ENCODE measurements at regions not wholly inside any gene's neighbourhood (a gene's known extent, or its start where the extent isn't known, plus 50 kb on each side); places are given as distances from the start of the nearest gene placed in this dataset.
"Not testable (repeated sequence)": the region's sequence is repeated elsewhere in the genome, so short reads cannot be mapped to it uniquely, and the experiment has no call there.

DNA sequence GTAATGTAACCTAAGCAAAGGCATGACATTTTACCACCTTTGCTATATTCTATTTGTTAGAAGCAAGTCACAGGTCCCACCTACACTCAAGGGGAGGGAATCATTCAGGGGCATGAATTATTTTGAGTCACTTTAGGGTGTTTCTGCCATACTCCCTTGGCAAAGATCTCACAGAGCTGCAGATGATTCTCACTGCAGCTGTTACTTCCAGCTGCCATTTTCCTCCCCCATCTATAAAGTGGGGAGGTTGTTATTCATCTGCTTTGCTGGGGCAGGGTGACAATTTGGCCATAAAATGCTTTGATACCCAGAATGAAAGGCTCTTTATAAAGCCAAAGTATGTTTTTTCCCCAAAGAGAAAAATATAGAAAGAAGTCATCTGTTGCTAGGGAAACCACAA lies 136.5 kb upstream of the SMIM31 start:
- no peak for DNase-seq

GRCh38 chr4:164617911-164618310 lies 136.0 kb upstream of the SMIM31 start:
- no peak for DNase-seq

- no peak for DNase-seq
Observed at GRCh38 chr4:164621886-164622521, 131.9 kb upstream of the SMIM31 start.

DNA sequence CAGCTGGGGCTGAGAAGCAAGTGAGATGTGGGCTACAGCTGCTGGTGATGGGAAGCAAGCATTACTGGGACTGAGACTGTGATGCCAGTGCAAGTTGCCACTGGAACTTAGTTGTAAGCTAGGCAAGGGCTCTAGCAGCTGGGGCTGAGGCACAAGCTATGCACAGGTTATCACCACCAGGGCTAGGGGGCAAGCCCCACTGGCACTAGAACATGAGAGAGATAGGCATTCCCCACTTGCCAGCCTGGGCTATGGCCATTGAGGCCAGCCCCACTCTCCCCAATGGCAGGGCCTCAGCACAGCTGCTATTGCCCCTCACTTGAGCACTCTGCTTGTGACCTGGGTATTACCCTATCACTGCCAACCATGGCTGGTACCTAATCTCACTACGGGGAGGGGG lies 130.8 kb upstream of the SMIM31 start:
- no peak for DNase-seq

GRCh38 chr4:164639001-164639400 lies 114.9 kb upstream of the SMIM31 start:
- DNase-seq: no peak

DNA sequence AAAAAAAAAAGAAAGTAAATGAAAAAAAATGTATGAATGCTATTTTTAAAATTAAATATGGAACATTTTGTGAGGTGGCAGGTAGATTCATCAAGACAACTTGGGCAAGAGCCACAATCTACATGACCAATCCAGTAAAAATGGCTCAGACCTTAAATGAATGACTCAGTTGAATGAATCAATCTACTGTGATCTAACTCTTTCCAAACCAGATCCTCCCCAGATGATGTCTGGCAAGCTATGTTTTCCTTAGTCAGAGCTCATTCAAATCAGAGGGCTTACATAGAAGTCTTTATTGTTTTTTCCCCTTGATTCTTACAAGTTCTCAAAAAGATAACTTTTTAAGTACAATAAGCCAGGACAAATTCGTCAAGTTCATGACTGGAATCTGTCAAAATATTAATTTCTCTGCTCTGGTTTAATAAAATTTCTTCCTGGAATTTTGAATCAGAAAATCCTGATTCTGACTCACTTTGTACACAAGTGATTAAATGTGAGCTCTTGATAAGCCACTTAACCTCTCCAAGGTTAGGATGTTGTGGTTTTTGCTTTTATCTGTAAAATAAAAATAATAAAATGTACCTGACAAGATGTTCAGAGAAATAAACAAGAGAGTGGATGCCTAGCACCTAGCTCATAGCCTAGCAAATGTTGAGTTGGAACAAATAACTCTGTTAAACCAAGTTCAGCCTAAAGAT lies 105.6 kb upstream of the SMIM31 start:
- DNase-seq: no peak

DNA sequence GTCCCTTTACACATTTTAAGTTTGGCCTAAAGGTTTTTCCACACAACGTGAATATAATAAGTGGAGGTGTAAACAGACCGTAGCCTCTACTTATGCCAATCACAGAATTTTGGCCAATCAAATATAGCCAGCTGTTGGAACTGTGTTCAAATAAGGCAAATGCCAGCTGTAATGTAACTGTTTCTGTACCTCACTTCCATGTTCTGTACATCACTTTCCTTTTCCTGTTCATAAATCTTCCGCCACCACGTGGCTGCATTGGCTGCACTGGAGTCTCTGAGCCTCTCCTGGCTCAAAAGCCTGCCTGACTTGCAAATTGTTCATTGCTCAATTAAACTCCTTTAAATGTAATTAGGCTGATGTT lies 105.1 kb upstream of the SMIM31 start:
- DNase-seq: no peak

GRCh38 chr4:164659765-164660164 lies 94.2 kb upstream of the SMIM31 start:
- DNase-seq: no peak

DNA sequence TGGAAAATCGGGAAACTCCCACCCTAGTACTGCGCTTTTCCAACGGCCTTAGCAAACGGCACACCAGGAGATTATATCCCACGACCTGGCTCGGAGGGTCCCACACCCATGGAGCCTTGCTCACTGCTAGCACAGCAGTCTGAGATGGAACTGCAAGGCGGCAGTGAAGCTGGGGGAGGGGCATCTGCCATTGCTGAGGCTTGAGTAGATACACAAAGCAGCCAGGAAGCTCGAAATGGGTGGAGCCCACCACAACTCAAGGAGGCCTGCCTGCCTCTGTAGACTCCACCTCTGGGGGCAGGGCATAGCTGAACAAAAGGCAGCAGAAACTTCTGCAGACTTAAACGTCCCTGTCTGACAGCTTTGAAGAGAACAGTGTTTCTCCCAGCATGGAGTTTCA lies 77.8 kb upstream of the SMIM31 start:
- not testable (repeated sequence) for DNase-seq

GRCh38 chr4:164683040-164683439 lies 70.9 kb upstream of the SMIM31 start:
- DNase-seq: no peak

DNA sequence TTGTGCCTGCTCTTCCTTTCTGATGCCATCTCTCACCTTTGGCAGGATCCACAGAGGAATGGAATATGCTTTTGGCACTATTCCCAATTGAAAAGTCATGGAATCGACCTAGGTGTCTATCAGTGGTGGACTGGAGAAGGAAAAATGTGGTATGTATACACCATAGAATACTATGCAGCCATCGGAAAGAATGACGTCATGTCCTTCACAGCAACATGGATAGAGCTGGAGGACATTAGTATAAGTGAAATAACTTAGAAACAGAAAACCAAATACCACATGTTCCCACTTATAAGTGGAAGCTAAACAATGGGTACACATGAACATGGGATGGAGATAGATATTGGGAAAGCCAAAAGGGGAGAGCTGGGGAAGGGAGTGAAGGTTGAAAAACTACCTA lies 58.3 kb upstream of the SMIM31 start:
- no peak for DNase-seq

GRCh38 chr4:164700471-164700870 lies 53.5 kb upstream of the SMIM31 start:
- no peak for DNase-seq

DNA sequence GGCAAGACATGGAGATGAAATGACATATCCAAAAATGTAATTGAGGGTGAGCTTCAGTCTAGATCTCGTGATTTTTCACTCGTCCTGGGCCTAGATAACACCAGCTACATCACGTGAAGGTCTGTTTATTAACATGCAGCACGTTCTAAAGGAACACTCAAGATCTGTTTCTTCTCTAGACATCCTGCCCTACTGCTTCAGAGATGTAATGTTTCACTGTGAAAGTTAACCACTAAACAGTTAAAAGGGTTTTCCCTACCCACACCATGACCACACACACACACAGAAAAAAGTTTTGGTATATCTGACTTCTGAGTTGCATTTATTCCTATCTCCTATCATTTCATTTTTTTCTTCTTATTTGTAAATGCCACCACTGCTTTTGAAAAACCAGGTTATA lies 52.3 kb upstream of the SMIM31 start:
- no peak for DNase-seq
